ENCODE measurements at regions not wholly inside any gene's neighbourhood (a gene's known extent, or its start where the extent isn't known, plus 50 kb on each side); places are given as distances from the start of the nearest gene placed in this dataset.
A peak's percentile ranks its signal among the peaks of the same experiment; 100 is the strongest.

DNA sequence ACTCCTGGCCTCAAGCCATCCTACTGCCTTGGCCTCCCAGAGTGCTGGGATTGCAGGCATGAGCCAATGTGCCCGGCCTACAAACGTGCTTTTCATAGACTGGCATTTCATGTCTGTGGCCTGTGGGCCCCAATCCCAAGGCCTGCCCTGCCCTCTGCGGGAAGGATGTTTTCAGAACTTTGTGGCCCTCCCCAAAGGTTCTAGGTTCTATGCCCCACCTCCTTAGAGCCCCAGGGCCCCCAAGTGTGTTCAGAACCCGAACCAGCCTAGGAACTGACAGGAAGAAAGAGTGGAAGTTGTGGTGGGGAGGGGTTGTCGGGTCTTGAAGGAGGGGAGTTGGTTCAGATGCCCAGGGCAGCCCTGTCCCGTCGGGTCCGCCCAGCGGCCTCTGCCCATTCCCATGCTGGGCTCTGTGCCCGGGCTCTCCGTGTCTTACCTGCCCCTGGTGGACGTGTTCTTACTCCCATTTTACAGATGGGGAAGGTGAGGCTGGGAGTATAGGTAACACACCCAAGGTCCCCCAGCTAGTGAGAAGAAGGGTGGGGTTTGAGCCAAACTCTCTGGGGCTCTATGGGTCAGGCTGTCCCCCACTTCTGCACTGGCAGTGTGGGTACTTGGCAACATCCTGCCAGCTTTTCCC is 175.8 kb upstream of the IER5L start:
- DNase-seq = no peak

DNA sequence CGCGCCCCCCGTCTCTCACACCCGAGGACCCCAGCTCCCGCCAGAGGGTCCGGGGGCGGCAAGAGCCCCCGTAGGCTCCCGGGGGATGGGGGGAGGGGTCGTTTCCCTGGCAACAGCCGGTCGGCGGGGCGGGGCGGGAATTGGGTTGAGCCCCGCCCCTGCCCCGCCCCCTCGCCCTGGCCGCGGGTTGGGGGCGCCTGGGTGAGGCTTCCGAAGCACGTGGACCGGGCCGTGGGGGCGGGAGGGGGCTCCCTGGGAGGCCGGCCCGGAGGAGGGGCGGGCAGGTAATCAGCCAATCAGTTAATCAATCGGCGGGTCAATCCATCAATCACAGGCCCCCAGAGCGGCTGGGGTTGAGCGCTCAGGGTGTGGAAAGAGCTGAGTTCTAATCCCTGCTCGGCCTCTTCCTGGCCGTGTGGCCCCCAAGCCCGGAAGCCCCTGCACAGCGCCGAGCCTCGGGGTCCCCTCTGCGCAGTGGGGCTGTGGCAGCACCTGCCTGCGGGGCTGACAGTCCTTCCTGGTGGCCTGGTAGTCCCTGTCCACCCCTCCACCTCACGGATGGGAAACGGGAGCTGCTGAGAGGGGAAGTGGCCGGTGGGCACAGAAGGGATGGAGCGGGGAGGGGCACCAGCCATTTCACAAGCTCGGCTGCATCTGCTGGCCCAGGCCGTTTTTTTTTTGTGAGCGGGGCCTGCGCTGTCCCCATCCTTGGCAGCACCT is 174.2 kb upstream of the IER5L start:
- DNase-seq = no peak

DNA sequence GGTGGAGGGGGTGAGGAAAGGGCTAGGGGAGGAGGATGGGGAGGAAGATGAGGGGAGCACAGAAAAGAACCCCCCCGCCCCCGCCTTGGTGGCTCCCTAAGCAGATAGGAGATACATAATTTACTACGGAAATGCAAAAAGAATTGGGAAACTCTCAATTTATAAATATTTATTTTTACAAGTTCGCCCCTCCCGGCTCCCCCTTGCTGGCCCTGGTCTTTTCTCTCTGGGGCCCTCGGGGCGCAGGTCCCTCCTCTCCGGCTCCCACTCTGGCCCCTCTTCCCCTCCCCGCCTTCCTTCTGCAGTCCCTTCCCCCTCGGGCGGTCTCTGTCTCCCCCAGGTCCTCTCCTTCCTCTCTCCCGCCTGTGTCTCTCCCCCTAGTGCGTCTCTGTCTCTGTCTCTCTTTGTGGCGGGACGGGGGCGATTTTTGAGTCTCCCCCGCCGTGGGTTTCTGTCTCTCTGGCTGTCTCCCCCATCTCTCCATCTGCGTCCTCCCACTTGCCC is 173.6 kb upstream of the IER5L start:
- no peak for DNase-seq

DNA sequence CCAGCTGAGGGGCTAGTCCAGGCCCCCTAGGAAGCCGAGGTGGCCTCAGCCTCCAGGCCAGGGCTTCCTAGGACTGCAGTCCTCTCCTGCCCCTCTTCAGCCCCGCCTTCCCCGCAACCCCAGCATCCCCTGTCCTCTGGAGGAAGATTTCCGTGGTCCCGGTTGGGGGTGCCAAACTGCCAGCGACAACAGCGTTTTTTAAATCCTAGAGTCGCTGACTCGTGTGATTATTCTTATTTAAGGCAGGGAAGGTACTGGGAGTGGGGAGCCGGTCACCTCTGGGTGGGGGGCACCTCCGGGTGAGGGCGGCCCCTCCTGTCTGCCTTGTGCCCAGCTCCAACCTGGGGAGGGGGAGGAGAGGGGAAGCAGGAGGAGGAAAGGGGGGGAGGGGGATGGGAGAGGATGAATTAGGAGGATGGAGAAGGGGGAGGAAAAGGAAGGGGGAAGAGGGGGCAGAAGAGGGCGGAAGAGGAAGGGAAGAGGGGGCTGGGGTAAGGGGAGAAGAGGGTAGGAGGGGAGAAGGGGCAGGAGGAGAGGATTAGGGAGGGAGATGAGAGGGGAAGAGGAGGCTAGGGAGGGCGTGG is 173.1 kb upstream of the IER5L start:
- DNase-seq = no peak

DNA sequence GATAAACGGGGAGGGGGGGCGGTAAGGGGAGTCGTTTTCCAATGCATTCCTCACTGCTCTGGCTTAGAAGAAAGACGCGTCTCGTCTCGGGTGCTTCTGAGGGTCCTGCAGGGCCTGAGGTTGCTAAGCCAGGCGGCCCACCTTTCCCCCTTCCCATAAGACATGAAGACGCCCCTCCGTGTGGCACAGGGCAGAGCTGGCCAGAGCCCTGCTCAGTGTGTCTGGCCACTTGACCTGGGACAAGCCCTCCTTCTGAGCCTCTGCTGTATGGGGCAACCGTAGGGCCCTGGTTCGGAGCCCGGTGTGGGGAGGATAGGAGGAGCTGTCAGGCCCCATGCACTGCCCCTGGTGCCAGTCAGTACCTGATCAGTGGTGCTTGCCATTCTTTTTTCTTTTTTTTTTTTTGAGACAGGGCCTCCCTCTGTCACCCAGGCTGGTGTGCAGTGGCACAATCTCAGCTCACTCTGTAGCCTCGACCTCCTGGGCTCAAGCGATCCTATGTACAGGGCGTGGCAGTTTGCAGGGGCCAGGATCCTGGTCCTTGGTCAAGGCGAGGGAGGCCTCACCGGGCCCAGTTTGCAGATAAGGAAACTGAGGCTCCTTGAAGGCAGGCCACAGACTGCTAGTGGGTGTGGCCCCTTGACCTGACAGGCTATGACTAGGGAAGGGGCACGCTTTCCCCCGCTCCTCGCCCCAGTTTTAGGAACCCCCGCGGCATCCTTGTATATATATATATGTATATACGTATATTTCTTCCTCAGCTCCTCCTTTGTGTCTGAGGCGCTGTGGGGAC is 172.3 kb upstream of the IER5L start:
- DNase-seq = no peak

DNA sequence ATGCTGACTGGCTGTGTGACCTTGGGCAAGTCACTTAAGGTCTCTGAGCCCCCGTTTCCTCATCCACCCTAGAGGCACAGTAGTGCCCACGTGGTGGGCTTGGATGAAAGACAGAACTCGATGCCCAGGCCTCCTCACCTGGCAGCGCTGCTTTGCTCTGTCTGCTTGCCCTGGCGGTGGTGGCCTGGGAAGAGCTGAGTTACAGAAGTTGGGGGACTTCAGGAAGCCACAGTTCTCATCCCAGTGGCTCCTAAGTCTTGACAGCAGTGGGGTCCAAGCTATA is 171.5 kb upstream of the IER5L start:
- DNase-seq = no peak

DNA sequence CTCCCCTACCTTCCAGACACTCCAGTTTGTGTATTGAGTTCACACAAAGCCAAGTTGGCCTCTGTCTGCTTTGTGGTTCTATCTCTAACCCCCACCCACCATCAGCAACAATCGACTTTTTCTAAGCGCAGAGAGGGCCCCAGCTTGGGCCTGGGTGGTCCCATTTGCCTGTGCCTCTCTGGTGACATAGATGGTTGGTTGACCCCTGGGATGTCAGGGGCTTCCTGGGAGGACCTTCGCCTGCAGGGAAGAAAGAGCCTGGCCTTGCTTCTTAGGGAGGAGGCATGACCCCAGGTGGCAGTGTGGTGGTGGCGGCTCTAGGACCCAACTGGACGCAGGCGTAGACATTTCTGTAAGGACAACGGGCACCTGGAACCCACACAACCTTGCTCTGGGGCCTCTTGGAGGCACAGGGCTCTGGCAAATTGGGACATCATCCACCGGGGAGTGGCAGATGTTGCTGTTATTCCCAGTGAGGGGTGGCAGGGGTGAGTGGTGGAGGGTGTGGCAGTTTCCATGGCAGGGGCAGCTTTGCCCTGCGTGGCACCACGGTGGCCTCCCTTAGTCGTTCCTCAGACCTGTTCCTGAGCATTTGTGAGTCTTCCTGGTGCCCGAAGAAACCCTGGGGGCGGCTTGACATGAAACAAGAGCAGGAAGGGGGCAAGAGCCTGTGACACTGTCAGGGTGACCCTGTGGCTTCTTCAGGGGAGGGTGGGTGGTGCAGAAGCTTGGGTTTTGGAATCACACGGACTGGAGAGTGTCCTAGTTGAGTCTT is 171.0 kb upstream of the IER5L start:
- DNase-seq = no peak

DNA sequence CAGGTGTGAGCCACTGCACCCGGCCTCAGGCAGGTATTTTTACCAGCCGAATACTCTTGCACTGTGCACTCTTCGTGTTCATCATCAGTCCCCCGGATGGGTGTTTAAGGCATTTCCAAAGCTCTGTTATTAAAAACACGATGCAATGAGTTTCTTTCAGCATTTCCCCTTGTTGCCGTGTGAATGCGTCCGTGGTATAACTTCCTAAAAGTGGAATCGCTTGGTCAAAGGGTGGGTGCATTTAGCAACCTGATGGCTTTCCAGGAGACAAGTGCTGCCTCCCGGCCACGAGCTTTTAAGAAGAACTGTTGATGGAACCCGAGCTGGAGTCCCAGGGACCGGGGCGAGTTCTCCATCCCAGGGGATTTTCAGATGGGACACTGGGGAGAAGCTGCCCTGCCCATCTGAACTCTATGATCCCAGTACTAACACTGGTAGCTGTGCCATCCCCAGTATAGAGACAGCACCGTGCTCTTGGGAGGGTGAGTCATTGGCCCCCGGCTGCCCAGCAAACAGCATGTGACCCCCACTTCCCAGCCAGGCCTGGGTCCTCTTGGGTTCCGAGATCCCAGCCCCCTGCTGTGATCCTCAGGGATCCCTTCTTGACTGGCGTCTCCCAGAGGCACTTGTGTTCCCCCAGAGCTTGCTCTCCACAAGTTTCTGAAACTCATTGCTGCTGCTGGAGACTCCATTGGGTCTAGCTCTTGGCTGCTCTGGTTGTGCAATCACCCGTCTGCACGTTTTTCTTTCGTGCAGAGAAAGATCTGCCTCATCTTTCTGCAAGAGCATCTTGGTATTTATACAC is 169.5 kb upstream of the IER5L start:
- DNase-seq = peak in 1 of 2 donors; percentile 48

DNA sequence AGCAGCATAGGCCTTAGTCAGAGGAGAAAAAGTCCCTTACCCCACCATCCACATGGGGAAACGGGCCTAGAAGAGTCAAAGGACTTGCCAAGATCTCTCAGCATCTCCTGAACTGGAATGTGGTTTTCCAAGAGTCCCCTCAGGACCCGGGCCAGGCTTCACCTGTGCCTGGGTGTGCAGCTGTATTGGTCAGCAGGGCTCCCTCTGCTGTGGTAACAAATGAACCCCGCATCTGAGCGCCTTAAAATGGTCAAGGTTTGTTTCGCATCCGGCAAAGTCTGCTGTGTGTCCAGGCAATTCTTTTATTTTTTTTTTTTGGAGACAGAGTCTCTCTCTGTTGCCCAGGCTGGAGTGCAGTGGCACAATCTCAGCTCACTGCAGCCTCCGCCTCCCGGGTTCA is 168.0 kb upstream of the IER5L start:
- DNase-seq = no peak

DNA sequence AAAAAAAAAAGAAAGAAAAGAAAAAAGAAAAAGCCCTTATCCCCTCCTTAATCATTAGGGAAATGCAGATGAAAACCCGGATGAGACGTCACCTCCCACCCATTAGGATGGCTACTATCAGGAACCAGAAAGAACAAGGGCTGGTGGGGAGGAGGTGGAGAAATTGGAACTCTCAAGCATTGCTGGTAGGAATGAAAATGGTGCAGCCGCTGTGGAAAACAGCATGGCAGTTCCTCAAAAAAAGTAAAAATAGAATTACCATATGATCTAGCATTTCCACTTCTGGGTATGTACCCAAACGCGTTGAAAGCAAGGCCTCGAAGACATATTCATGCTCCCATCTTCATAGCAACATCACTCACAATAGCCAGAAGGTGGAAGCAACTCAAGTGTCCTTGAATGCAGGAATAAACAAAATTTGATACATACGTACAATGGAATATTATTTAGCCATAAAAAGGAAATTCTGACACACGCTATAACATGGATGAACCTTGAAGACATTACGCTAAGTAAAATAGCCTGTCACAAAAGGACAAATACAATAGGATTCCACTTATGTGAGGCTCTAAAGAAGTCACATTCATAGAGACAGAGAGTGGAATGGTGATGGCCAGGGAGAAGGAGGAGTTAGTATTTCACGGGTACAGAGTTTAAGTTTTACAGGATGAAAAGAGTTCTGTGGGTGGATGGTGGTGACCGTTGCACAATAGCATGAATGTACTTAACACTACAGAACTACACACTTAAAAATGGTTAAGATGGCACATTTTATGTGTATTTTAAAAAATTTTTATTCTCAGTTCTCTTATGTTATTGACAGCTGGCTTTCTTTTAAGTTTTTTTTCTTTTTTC is 166.8 kb upstream of the IER5L start:
- no peak for DNase-seq

DNA sequence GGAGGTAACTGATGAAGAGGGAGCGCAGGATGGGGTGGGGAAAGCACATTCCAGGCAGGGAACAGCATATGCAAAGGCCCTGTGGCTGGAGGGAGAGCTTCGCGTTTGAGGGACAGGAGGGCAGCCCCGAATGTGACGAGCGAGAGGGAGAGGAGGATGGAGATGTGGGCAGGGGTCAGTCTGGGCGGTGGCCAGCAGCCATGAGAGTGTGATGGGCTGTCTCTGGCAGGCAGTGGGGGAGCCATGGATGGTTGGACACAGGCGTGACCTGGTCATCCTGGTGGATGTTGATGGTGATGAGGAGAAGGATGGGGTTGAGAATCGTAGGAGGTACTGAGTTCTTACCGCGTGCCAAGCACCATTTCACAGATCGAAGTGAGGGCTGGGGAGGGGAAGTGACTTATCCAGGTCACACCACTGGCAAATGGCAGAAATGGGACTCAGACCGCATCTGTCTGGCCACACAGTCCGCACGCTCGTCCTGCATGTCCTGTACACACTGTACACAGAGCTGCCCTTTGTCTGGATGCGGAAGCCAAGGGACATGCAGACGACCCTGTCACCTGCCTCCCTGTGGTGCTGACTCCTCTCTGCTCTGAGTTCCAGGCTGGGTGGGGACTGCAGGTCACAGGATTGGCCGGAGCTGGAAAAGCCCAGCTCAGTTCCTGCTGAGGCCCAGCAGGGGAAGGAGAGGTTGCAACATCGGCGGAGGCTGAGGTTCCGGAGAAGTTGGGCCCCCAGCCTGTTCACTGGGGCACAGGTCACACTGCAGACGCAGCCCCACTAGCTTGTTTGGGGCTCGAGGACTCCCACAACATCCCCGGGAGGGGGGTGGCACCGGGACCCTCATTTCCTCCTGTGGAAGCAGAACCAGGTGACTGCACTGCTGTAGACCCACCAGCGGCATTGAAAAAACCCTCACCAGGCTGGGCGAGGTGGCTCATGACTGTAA is 165.6 kb upstream of the IER5L start:
- DNase-seq = peak in 1 of 2 donors; percentile 79

DNA sequence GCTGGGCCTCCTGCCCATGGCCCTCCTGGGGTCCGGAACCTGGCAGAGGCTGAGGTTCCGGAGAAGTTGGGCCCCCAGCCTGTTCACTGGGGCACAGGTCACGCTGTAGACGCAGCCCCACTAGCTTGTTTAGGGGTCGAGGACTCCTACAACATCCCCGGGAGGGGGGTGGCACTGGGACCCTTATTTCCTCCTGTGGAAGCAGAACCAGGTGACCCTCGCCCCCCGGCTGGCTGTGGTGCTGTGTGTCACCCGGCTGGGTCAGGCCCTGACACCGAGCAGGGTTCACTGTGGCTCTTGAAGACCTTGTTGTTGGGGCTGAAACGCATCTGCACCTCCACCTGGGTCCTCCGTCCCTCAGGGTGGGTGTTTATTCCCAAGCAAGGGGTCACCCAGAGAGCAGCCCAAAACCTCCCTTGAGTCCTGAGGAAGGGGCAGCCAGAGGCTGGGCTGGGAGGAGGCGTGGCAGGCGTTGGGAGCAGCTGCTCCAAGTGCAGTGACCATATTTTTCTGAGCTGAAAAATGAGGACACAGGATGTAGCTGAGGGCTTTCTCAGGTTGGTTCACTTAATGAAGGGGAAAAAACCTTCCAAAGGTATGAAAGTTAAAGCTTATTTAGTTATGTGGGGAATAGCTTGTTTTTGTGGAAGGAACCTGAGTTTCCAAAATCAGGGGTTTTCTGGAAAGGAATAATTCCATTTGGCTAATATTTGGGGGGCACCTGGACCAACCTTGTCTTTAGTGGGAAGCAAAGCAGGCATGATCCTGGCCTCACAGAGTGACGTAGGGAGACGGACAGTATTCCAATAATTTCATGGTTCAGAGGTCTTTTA is 164.7 kb upstream of the IER5L start:
- no peak for DNase-seq

DNA sequence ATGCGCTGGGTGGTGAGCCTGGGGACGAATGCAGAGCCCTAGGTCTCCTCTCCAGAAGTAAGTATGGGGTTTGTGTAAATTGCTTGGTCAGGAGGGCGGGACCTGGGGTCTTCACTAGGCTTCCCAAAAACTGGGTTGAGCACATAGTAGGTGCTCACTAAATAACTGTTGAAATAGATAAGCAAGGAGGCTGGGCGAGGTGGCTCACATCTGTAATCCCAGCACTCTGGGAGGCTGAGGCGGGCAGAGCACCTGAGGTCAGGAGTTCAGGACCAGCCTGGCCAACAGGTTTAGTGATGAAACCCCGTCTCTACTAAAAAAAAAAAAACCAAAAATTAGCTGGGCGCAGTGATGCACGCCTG is 163.9 kb upstream of the IER5L start:
- DNase-seq = no peak

DNA sequence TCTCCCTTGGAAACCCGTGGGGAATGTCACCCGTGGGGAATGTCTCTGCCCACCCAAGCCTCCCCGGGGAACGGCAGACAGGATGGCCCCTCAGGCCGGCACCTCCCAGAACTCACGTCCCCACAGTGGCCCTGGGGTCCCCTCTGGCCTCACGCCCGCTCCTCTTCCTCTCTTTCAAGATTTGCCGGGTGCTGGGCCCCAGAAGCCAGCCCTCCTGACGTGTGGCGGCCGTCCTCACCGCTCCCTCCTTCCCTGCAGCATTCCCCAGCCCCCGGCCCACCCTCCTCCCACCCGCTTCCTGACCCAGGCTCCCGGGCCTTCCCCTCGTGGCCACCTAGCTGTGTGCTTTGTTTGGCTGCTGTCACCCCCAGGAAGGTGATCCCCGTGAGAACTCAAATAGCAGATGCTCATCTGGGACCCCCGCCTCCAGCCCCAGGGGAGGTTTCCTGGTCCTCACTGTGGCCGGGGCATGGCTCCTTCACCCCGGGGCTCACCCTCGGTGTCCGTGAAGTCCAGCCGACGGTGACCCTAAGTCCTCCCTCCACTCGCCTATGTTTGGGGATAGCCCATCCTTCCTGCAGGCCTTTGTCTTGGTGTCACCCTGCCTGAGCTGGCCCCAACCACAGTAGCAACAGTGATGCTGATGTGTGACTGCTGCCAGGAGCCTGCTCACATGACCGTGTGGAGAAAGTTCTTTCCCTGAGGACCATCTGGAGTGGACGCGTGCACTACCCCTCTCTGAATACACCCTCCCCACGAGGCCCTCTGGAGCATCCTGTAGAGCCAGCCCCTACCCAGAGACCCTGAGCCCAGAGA is 163.3 kb upstream of the IER5L start:
- no peak for DNase-seq

DNA sequence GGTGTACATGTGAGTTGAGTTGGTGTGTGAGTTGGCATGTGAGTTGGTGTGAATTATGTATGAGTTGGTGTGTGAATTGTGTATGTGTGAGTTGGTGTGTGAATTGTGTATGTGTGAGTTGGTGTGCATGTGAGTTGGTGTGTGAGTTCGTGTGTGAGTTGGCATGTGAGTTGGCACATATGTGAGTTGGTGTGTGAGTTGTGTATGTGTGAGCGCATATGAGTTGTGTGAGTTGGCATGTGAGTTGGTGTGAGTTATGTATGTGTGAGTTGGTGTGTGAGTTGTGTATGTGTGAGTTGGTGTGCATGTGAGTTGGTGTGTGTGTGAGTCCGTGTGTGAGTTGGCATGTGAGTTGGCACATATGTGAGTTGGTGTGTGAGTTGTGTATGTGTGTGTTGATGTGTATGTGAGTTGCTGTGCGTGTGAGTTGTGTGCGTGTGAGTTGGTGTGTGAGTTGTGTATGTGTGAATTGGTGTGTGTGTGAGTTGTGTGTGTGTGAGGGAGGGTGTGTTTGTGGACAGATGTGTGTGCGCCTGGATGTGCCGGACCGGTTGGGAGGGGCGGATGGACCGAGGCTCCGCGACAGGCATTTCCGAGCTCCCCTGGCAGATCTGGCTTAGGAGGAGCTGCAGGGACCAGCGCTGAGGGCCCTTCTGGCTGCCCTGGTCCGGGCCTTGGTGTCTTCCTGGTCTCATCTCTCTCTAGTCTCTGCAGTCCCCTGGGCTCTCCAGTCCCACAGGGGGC is 162.5 kb upstream of the IER5L start:
- no peak for DNase-seq

DNA sequence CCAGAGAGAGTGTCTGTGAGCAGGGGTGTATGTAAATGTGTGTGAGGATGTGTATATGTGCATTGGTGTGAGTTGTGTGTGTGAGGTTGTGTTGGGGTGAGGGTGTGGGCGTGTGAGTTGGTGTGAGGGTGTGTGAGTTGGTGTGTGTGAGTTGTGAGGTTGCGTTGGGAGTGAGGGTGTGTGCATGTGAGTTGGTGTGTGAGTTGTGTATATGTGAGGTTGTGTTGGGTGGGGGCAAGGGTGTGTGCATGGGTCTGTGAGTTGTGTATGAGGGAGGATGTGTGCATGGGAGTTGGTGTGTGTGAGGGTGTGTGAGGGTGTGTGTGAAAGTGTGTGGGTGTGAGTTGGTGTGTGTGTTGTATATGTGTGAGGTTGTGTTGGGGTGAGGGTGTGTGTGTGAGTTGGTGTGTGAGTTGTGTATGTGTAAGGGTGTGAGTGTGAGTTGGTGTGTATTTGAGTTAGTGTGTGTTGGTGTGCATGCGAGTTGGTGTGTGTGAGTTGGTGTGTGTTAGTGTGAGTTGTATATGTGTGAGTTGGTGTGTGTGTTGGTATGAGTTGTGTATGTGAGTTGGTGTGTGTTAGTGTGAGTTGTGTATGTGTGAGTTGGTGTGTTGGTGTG is 161.6 kb upstream of the IER5L start:
- DNase-seq = no peak

All from CD4-positive, alpha-beta T cell treated with Interleukin-4 for 1 hour (primary cell).